GM10248 (cell line): ENCODE measurements at regions not wholly inside any gene's neighbourhood (a gene's known extent, or its start where the extent isn't known, plus 50 kb on each side); places are given as distances from the start of the nearest gene placed in this dataset.
"Not testable (repeated sequence)": the region's sequence is repeated elsewhere in the genome, so short reads cannot be mapped to it uniquely, and the experiment has no call there.

Experiments used
- CTCF ChIA-PET: fragments of 300-600 bp; sonication (Branson Sonifier 250); formaldehyde crosslinking; extraction: SDS; loops from one replicate; lab custom pipeline; 2021; ENCODE audit warnings: antibody characterized with exemption; lab: Yijun Ruan, JAX
- POLR2A ChIA-PET: fragments of 350-650 bp; sonication (Branson Sonifier 250); formaldehyde crosslinking; extraction: SDS; loops from one replicate; lab custom pipeline; 2020; ENCODE audit warnings: antibody characterized with exemption; lab: Yijun Ruan, JAX
- DNase-seq: peaks from one replicate; pipeline ENCODE4 v3.0.0; 2012; ENCODE audit errors: extremely low spot score
- TF ChIP-seq, protein P1 (sequence below): IDR thresholded peaks from 2 replicates; pipeline ENCODE4 v1.5.1; 2012; ENCODE audit warnings: mild to moderate bottlenecking, low read depth; ENCODE audit errors: extremely low read depth, missing control alignments, control extremely low read depth

DNA sequence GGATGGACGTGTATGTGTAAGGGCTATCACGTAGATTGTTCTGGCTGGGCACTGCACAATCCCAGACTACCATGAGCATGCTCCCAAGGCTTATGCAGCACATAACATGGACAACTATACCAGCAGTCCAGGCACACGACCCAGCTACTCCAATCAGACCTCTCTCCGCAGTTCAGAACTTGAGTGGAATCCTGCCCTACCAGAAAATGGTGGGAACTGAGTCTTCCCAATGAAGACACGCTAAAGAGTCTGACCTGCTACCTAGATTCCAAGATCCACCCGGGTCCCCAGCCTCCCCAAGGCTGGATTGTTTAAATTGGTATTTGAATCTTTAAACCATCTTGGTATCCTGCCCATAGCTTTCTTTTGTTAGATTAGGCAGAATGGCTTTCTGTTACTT, 251.3 kb upstream of the KAZN start:
- ChIA-PET POLR2A (no interaction called here), CTCF (no interaction called here)
- DNase-seq: no peak
- TF ChIP-seq, protein P1, sequence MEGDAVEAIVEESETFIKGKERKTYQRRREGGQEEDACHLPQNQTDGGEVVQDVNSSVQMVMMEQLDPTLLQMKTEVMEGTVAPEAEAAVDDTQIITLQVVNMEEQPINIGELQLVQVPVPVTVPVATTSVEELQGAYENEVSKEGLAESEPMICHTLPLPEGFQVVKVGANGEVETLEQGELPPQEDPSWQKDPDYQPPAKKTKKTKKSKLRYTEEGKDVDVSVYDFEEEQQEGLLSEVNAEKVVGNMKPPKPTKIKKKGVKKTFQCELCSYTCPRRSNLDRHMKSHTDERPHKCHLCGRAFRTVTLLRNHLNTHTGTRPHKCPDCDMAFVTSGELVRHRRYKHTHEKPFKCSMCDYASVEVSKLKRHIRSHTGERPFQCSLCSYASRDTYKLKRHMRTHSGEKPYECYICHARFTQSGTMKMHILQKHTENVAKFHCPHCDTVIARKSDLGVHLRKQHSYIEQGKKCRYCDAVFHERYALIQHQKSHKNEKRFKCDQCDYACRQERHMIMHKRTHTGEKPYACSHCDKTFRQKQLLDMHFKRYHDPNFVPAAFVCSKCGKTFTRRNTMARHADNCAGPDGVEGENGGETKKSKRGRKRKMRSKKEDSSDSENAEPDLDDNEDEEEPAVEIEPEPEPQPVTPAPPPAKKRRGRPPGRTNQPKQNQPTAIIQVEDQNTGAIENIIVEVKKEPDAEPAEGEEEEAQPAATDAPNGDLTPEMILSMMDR: no peak

DNA sequence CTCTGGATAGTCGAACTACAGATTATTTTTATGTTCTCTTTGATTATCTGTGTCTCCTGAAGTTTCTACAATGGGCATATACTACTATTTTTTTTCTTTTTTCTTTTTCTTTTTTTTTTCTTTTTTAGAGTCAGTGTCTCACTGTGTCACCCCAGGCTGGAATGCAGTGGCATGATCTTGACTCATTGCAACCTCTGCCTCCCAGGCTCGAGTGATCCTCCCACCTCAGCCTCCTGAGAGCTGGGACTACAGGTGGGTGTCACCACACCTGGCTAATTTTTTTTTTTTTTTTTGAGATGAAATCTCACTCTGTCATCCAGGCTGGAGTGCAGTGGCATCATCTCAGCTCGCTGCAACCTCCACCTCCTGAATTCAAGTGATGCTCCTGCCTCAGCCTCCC, 250.7 kb upstream of the KAZN start:
- ChIA-PET CTCF (no interaction called here), POLR2A (no interaction called here)
- DNase-seq: no peak
- TF ChIP-seq, protein P1: no peak

DNA sequence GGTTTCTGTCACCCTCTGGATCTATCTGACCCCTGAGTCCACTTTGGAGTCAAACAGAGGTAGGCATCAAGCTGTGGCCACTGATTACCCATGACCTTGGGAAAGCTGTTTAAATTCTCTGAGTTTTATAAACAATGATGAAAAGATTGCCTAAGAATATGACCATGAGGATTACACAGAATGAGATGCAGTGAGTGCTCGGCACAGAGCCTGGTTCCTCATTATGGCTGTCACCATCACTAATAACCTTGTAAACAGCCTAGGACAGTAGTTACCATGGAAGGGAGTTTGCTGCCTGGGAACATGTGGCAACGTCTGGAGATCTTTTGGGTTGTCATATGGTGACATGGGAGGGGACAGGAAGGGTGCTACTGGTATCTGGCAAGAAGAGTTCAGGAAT, 248.3 kb upstream of the KAZN start:
- no peak for DNase-seq
- ChIA-PET CTCF (no interaction called here), POLR2A (no interaction called here)
- TF ChIP-seq, protein P1: no peak

DNA sequence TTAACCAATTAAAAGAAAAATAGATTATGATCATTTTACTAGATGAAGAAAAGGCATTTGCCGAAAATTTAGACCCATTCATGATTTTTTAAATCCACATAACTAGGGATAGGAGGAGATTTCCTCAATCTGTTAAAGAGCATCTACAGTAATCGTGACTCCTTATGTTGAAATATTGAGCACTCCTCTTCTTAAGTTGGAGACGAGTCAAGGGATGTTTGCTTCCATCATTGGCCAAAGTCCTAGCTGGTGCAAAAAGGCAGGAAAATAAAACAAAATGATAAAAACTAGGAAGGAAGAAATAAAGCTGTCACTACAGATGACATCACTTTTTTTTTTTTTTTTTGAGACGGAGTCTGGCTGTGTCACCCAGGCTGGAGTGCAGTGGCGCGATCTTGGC, 245.6 kb upstream of the KAZN start:
- CTCF ChIA-PET: no interaction called here
- POLR2A ChIA-PET: no interaction called here

DNA sequence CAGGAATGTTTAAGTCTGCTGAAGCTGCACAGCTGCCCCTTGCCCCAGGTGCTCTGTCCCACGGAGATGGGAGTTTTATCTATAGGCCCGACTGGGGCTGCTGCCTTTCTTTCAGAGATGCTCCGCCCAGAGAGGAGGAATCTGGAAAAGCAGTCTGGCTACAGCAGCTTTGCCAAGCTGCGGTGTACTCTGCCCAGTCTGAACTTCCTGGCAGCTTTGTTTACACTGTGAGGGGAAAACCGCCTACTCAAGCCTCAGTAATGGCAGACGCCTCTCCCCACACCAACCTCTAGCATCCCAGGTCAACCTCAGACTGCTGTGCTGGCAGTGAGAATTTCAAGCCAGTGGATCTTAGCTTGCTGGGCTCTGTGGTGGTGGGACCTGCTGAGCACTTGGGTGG, 237.5 kb upstream of the KAZN start:
- POLR2A ChIA-PET, CTCF ChIA-PET, DNase-seq: not testable (repeated sequence)

More for the DNA sequence above, 245.6 kb upstream of the KAZN start:
- no peak for DNase-seq
- TF ChIP-seq, protein P1: no peak

DNA sequence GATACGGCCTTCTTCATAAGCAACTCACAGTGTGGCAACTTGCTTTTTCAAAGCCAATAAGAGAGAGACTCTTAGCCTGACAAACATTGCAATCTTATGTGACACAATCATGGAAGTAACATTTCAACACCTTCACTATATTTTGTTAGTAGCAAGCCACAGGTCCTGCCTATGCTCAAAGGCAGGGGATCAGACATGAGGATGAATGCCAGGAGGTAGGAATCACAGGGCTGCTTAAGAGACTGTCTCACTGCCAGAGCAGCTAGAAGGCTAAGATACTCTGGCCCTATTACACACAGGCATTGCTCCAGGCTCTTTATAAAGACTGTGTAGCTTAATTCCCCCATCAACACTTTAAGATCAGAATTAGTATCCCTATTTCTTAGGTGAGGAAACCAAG, 236.2 kb upstream of the KAZN start:
- CTCF ChIA-PET: interaction anchor here (1.1 kb wide), 1 partner anchor 8 kb away, joined by 4 read pairs; no protein-coding TSS in a partner anchor

DNA sequence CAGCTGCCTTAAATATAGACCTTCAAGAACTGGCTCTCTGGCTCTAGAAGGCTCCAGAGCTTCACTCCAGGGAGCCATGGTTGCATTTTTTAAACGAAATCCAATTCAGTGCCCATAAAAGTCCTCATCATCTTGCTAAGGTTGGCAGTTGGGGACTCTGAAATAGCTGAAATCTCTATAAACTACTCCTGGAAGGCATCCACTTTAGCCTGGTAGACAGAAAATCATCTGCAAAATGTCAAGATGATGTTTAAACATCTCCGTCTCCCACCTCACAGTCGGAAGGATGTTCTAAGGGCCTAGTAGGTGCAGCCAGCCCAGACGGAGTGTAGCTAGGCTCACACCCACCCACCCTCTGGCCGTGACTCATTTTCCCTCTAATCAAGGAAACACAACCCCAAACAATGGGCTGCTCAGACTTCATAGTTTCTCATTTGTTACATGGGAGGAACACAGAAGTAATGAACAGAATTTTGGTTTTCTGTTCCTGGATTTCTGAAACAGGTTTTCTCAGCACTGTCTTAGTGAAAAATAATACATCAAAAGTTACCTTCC, 235.4 kb upstream of the KAZN start:
- ChIA-PET CTCF (interaction anchor here (1.1 kb wide), 1 partner anchor 9 kb away, joined by 4 read pairs; no protein-coding TSS in a partner anchor), POLR2A (no interaction called here)
- TF ChIP-seq, protein P1: no peak
- DNase-seq: no peak

More for the DNA sequence above, 236.2 kb upstream of the KAZN start:
- POLR2A ChIA-PET: no interaction called here
- TF ChIP-seq, protein P1: no peak
- DNase-seq: no peak
